GM10248 (cell line): ENCODE measurements at regions not wholly inside any gene's neighbourhood (a gene's known extent, or its start where the extent isn't known, plus 50 kb on each side); places are given as distances from the start of the nearest gene placed in this dataset.

Experiments used
- CTCF ChIA-PET: fragments of 300-600 bp; sonication (Branson Sonifier 250); formaldehyde crosslinking; extraction: SDS; loops from one replicate; lab custom pipeline; 2021; ENCODE audit warnings: antibody characterized with exemption; lab: Yijun Ruan, JAX
- POLR2A ChIA-PET: fragments of 350-650 bp; sonication (Branson Sonifier 250); formaldehyde crosslinking; extraction: SDS; loops from one replicate; lab custom pipeline; 2020; ENCODE audit warnings: antibody characterized with exemption; lab: Yijun Ruan, JAX
- DNase-seq: peaks from one replicate; pipeline ENCODE4 v3.0.0; 2012; ENCODE audit errors: extremely low spot score
- CTCF ChIP-seq: IDR thresholded peaks from 2 replicates; pipeline ENCODE4 v1.5.1; 2012; ENCODE audit warnings: mild to moderate bottlenecking, low read depth; ENCODE audit errors: extremely low read depth, missing control alignments, control extremely low read depth

GRCh38 chrX:97685753-97686152 lies 802.0 kb downstream of the RPA4 start:
- ChIA-PET CTCF (interaction anchor here (0.9 to 1.3 kb wide), 6 partner anchors 12 to 948 kb away, joined by 3 to 4 read pairs (median 3); no protein-coding TSS in a partner anchor), POLR2A (no interaction called here)
- DNase-seq: peak; percentile 20
- TF ChIP-seq CTCF: peak; percentile 47

GRCh38 chrX:97691901-97692455 lies 808.3 kb downstream of the RPA4 start:
- ChIA-PET POLR2A (no interaction called here), CTCF (no interaction called here)
- no peak for TF ChIP-seq CTCF
- no peak for DNase-seq

GRCh38 chrX:97692575-97692974 lies 808.9 kb downstream of the RPA4 start:
- ChIA-PET CTCF (no interaction called here), POLR2A (no interaction called here)
- no peak for DNase-seq
- TF ChIP-seq CTCF: no peak

- CTCF ChIA-PET: no interaction called here
- POLR2A ChIA-PET: no interaction called here
- DNase-seq: no peak
- TF ChIP-seq CTCF: no peak
These were observed 816.8 kb downstream of the RPA4 start for GRCh38 chrX:97700547-97700946.

- ChIA-PET POLR2A (no interaction called here), CTCF (no interaction called here)
- no peak for DNase-seq
- TF ChIP-seq CTCF: no peak
These were observed 820.8 kb downstream of the RPA4 start for GRCh38 chrX:97704474-97704873.

- TF ChIP-seq CTCF: no peak
- ChIA-PET CTCF (no interaction called here), POLR2A (no interaction called here)
- DNase-seq: no peak
These were observed 821.2 kb downstream of the RPA4 start for GRCh38 chrX:97704881-97705280.

GRCh38 chrX:97705936-97706335 lies 822.2 kb downstream of the RPA4 start:
- TF ChIP-seq CTCF: no peak
- CTCF ChIA-PET: no interaction called here
- POLR2A ChIA-PET: no interaction called here
- DNase-seq: no peak
